NCI-H146 (cell line): ENCODE measurements at regions not wholly inside any gene's neighbourhood (a gene's known extent, or its start where the extent isn't known, plus 50 kb on each side); places are given as distances from the start of the nearest gene placed in this dataset.
"Not testable (repeated sequence)": the region's sequence is repeated elsewhere in the genome, so short reads cannot be mapped to it uniquely, and the experiment has no call there.

Experiments used
- DNase-seq: peaks from one replicate; lab custom pipeline; 2025; lab: John Stamatoyannopoulos, UW

DNA sequence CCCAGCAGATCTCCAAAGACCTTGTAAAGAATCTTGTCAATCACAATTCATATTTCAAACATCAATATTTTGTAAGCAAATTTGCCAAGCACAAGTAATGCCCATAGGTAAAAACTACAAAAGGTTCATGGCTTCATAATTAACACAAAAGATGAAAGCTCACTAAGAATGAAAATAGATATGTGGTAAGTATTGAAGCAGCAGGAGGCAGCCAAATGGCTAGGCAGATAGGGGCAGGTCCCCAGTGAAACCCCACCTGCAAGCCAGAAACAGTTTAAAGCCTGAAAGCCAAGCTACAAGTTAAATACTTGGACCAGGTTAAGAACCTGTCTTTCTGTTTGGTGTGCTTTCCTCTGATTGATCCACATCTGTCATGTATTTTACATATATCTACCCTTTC, 942.6 kb upstream of the SPRY2 start:
- DNase-seq, result no peak

DNA sequence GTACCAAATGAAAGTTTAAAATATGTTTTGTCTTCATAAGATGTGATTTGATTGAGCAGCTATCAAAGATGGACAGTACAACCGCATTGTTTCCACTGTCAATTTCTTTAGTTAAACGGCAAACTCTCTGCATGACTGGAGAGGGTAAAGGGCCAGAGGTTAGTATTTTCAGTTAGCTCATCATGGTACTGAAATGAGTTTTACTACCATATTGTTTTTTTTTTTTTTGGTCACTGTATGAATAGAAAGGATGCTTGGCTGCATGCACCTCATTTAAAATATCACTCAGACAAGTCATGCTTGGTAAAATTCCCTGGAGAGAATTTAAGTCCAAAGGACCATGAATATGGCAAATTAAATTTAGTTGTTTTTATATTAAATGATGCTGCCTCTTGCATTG, 942.1 kb upstream of the SPRY2 start:
- DNase-seq, result no peak

DNA sequence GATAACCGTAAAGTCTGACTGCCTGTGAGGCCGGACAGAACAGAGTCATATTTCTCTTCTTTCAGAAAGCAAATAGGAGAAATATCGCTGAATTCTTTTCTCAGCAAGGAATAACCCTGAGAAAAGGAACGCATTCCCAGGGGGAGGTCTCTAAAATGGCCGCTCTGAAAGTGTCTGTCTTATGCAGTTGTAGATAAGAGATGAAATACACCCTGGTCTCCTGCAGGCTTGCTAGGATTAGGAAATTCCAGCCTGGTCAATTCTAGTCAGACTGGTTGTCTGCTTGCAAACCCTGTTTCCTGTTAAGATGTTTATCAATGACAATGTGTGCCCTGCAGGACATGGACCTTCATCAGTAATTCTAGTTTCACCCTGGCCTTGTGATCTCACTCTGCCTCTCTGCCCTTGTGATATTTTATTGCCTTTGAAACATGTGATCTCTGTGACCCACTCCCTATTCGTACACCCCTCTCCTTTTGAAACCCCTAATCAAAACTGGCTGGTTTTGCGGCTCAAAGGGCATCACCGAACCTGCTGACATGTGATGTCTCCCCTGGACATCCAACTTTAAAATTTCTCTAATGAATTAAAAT, 934.8 kb upstream of the SPRY2 start:
- DNase-seq, result no peak

DNA sequence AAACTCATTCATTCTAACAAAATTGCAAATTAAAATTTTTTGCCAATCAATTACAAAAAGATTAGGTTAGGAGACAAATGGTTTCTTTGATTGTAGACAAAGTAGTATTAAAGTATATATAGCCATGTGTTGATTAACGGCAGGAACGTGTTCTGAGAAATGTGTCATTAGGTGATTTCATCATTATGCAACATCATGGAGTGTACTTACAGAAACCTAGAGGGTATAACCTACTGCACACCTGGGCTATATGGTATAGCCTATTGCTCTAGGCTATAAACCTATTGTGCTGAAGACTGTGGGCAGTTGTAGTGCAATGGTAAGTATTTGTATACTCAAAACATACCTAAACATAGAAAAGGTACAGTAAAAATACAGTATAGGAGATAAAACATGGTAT, 906.8 kb upstream of the SPRY2 start:
- DNase-seq, result no peak

DNA sequence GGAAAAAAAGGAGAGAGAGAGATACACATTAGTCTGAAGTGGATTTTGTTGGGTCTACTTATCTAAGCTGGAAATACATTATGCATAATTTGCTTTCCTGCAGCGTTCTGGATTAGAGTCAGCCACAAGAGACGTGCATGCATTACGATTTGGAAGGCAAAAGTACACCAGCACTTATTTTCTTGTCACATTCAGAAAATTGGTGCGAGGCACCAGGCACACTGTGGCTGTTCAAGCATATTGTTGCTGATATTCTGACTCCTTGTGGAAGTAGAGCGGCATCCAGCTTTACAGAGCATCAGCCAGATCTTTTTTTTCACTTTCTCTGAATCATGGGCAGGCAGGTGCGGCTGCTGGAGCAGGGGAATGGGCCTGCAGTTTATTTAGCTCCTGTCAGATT, 905.6 kb upstream of the SPRY2 start:
- peak; percentile 4 for DNase-seq

DNA sequence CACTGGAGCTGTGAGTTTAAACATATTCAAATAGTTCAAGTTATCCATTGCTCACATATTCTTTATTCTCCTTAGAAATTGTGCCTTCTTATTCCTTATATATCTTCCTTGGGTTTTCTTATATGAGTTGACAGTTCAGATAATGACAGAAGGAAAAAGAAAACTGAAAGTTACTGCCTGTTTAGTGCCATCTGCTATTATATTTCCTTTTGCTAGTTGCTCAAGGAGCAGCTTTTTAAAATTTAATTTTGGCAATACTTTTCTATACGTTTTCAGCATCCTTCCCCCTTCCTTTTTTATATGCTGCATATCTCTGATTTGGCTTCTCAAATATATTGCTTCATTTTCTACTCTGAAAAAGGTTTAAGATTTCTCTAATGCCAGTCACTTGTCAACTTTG, 903.1 kb upstream of the SPRY2 start:
- no peak for DNase-seq

DNA sequence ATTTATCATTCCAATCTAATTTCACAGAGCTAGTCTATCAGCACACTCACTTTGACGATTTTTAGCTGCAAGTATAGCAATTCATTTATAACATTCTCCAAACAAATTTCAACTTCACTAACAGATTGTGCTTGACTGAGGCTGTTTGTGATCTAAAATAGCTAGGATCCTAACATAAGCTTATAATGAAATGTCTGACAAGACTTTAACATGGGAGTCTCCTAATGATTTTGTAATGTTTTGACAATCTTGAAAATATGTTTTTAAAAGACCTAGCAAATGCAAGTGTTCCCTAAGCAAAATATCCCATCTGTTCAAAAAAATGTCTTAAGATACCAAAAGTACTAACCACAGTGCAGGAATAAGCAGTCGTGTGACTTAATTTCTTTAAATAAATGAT, 889.5 kb upstream of the SPRY2 start:
- DNase-seq, result no peak

DNA sequence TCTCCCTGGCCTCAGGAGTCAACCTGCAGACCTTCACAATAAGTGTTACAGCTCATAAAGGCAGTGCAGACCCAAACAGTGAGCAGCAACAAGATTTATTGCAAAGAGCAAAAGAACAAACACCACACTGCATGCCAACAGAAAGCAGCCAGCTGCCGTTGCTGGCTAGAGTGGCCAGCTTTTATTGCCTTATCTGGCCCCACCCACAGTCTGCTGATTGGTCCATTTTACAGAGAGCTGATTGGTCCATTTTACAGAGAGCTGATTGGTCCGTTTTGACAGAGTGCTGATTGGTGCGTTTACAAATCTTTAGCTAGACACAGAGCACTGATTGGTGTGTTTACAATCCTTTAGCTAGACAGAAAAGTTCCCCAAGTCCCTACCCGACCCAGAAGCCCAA, 885.9 kb upstream of the SPRY2 start:
- DNase-seq, result not testable (repeated sequence)

DNA sequence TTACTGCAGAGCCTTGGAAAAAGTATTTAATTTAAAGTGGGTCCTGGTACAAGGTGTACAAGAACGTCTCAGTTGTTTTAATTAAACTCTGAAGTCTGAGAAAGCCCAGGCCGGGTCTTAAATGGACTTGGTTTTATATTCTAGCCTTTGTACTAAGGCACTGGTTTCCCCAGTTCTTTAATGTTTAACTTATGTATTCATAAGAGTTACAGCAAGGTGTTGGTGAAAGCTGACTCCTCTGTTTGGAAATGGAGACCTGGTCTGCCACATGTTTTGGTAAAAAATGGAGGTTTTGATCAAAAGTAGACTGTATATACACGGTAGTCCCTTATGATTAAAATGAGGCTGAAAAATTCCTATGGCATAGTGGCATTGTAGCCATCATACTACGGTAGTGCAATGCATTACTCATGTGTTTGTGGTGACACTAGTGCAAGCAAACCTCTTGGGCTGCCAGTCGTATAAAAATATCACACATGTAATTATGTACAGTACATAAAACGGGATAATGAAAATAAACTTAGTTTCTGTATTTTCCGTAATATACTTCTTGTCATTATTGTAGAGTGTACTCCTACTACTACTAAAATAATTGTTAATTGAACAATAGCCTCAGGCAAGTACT, 883.4 kb upstream of the SPRY2 start:
- DNase-seq, result no peak

DNA sequence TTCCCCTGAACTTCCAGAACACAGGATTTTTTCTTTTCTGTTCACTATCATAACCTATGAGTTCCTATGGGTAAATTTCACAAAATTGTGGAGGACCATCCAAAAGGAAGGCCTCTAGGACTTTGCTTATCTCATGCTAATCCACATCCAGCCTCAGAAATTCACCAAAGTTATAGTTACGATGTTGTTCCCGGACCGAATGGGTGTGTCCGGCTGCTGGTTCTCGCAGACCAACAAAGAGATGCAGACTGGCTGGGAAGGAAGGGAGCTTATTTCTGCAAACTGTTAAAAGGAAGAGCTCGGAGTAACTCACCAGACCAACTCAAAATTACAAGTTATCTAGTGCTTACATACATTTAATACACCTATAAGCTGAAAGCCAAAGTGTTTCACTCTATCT, 882.9 kb upstream of the SPRY2 start:
- no peak for DNase-seq

DNA sequence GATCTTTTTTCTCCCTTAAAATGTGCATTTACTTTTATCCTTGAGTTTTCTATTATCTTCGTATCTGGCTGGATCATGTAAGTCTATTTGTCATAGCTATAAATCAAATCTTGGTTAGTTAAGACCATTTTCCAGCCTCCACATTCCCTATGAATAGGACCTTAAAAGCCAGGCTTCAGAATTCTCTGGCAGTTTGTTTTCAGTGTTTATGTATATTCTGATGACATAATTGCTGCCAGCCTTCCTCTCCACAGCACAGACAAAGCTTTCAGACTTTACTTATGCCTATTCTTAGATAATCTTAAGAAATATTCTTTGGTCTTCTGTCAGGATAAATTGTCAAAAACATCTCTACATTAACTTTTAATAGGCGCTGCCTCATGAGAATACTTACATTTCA, 870.8 kb upstream of the SPRY2 start:
- DNase-seq, result no peak

DNA sequence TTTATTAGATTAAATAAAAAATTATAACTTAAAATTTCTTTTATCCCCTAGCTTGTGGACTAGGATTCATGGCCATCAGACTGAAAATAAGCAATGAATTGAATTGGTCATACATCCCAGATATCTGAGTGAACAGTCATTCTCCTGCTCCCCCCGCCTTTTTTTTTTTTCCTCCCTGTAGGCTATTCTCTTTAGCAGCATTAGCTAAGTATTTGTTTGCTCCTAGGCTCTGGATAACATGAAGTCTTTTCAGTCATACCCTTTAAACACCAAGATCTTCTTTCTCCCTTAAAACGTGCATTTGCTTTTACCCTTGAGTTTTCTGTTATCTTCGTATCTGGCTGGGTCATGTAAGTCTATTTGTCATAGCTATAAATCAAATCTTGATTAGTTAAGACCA, 866.7 kb upstream of the SPRY2 start:
- no peak for DNase-seq

DNA sequence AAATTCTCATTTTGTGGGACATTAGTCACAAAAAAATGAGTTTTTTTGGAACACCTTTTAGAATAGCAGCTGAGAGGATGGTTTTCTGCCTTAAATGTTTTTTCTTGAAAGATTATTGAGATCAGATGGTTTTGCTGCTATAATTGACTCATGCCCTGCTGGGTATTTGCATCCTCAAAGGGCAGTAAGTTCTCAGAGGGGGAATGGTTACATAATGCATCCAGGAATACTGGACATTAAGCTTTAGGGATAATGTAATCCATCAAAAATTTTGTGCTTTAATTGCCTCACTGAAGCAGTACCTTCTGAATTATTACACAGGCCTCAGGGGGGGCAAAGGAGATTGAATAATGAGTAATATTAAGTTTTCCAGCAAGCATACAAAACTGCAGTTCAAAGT, 866.3 kb upstream of the SPRY2 start:
- no peak for DNase-seq

DNA sequence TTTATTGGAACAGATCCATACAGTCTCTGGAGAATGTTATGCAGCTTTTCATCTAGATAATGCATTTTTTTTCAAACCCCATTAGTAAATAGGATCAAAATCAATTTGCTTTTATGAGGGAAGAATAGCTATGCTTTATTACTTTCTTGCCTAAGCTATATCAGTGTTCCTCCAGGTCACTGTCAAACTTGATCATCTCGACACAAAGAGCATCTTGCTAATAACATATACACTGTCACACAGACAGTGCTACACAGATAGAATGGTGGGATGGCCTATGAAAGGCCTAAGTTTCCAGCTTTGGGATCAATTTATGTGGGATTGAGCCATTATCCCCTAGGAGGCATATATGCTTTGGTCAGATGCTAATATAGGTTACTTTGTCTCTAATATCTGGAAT, 862.9 kb upstream of the SPRY2 start:
- DNase-seq, result no peak

DNA sequence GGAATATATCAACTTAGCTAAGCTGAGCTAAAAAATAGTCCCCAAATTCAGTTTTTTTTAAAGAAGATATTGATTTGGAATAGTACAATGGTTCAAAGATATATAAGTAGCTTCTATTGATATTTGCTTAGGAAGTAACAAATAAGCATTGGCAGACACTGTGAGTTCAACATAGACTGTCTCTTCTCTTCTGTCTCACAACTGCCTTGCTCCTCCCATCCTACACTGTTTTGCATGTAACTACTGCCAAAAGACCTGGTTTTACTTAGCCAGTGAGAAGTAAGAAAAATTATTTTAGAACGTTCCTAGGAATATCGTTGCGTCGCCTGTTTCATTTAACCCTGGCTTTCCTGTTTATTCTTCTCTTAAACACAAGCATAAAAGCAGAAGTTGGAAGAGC, 859.0 kb upstream of the SPRY2 start:
- DNase-seq, result no peak

DNA sequence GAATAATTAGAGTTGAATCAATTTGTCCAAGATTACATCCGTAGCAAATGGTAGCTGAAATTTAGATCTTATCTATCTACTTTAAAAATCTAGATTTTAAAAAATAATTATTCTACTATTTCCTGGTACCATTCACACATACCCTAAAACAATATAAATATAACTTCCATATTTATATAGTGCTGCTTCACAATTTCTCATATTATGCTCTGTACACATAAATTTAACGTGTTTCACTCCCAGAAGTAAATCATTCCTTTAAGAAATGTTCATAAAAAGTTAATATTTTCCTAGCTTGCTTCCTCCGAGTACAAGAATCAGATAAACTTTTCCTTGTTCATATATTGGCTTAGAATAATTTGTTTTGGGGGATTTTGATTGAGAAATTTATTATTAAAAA, 857.0 kb upstream of the SPRY2 start:
- DNase-seq, result no peak

DNA sequence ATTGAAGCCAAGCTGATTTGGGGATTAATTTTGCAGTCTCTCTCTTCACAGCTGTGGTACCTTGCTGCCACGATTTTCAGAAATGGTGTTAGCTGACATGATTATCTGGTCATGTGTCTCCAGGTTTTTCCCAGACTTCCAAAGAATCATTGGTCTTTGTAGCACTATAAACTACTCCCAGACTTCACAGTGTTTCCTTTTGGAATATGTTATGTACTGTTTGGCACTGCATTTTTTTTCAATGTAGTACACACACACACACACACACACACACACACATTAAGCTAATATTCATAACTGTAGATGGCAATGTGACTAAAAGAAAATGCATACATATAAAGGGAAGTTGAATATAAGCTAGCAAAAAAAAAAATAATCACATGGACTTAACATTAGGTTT, 856.6 kb upstream of the SPRY2 start:
- DNase-seq, result no peak

DNA sequence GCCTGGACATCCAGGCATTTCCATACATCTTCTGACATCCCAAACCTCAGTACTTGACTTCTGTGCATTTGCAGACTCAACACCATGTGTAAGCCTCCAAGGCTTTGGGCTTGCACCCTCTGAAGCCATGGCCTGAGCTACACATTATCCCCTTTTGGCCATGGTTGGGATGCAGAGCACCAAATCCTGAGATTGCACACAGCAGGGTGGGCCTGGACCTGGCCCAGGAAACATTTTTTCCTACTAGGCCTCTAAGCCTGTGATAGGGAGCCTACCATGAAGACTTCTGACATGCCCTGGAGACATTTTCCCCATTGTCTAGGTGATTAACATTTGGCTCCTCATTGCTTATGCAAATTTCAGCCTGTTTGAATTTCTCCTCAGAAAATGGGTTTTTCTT, 853.4 kb upstream of the SPRY2 start:
- no peak for DNase-seq

DNA sequence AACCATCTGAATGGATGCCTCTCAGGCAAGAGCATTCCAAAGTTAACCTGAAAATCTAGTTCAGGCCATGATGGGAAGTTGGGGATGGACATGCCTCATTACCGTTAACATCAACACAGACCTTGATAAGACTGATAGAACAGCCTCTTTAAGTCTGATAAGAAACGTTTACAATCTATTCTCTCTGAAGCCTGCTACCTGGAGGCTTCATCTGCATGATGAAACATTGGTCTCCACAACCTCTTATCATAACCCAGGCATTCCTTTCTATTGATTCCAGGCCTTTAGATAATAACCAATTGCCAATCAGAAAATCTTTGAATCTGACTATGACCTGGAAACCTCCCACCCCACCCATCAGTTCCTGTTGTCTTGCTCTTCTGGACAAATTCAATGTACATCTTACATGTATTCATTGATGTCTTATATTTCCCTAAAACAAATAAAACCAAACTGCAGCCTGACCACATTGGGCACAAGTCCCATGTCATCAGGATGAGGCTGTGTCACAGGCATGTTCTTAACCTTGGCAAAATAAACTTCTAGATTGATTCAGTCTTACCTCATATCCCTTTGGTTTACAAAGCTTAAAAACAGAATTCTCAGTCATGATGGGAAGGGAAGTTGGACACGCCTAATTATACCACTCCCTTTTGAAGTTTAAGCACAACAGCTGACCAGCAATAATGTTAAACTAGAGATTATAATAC, 843.8 kb upstream of the SPRY2 start:
- no peak for DNase-seq

DNA sequence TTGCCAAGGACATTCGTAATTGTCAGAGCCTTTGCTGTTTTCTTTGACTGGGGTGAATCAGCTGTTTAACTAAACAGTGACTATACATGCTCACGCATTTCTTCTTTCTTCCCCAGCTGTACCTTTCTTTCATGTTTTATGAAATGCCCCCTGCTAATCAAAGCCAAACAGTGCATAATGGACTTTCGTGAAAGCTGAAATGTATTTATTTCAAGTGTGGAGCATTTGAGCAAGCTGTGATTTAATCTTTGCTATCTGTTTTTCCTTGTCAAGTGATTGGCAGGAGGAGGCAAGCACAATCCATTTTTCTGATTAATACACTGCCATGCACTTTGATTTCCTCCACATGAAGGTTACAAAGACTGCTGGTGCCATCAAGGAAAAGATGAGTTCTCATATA, 831.7 kb upstream of the SPRY2 start:
- no peak for DNase-seq

DNA sequence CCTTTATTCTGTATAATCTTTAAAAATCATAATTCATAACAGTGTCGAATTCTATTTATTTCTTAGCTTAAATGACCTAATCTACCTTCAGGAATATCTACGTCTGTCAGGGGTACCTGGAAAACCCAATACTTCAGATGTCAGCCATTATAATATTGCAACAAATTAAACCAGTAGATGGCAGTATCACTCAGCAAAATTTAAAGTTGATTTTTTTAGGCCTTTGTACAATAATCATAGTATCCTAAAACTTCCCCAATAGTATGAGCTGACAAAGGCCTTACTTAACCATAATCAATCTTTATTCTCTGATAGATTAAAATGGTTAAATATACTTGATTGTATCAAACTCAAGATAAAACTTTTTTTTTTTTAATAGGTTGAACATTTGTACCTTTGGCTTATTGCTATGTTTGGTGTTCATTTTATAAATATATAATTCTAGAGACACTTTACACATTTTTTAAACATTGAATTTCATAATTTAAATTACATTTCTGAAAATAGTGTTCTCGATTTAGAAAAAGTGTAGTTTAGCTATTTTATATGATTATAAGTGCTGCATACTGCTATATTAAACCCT, 830.2 kb upstream of the SPRY2 start:
- peak; percentile 24 for DNase-seq

DNA sequence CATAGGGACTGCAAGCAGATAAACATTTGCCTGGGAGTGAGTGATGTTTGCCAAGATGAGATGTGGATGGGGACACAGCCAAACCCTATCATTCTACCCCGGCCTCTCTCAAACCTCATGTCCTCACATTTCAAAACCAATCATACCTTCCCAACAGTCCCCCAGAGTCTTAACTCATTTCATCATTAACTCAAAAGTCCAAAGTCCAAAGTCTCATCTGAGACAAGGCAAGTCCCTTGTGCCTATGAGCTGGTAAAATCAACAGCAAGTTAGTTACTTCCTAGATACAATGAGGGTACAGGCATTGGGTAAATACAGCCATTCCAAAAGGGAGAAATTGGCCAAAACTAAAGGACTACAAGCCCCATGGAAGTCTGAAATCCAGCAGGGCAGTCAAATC, 822.9 kb upstream of the SPRY2 start:
- not testable (repeated sequence) for DNase-seq

DNA sequence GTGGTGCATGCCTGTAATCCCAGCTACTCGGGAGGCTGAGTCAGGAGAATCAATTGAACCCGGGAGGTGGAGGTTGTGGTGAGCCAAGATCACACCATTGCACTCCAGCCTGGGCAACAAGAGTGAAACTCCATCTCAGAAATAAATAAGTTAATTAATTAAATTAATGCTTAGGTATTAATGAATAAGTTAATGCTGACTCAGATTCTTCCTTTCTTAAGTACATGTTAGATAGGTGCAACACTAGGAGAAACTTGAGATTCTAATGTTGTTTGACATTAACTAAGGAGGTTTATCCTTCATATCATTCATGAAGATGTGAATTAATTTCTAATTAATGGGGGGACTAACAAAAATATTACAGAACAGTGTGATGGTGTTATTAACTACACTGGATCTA, 812.6 kb upstream of the SPRY2 start:
- no peak for DNase-seq

DNA sequence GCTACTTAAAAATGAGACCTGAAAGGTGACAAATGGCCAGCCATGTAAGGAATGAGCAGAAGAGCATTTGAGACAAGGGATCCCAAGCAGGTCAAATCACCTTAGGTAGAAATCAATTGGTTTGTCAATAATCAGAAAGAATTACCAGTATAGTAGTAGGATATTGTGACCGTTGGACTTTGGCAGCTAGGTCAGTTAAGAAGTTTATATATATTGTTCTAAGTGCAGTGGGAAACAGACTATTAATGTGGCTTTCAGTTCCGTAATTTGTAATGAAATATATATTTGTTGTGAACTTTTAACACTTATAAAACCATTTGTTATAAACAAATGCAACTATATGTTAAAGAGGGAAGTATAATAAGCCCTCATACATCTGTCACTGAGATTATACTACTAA, 807.9 kb upstream of the SPRY2 start:
- no peak for DNase-seq
